ENCODE measurements at regions not wholly inside any gene's neighbourhood (a gene's known extent, or its start where the extent isn't known, plus 50 kb on each side); places are given as distances from the start of the nearest gene placed in this dataset.

DNA sequence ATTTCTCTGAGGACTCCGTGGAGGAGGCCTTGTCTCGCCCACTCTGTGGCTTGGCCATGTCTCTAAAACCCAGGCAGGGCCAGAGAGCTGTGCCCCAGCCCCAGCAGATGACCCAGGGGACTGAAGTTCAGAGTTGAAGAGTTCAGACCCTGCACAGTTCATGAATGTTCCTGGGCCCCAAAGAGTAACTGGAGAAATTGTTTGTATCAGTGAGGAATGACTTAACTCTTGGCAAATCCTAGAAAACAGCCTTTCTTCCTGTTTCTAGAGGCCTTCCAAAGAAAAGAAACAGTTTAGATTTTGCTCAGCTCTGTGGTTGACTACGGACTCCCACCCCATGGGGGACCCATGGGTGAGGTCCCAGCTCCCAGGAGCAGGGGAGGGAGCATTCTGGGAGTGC, 62.1 kb upstream of the EYA2 start:
- TF ChIP-seq CTCF (IDR thresholded peaks at IDR 0.05) (no peak), POLR2A (IDR thresholded peaks at IDR 0.05) (no peak)
